Neural progenitor cell (in vitro differentiated cells): ENCODE measurements at regions not wholly inside any gene's neighbourhood (a gene's known extent, or its start where the extent isn't known, plus 50 kb on each side); places are given as distances from the start of the nearest gene placed in this dataset.
A peak's percentile ranks its signal among the peaks of the same experiment; 100 is the strongest.

Experiments
- DNase-seq: peaks from one replicate; pipeline ENCODE4 v3.0.0-alpha.2; 2016; ENCODE audit warnings: low spot score
- H2AFZ ChIP-seq: fragments of 200-600 bp; sonication (generic); replicated peaks from 2 replicates; pipeline ENCODE4 v1.6.1; 2016; ENCODE audit warnings: antibody characterized with exemption
- H3F3A ChIP-seq: fragments of 200-600 bp; sonication (generic); 2 replicates; pipeline ENCODE4 v1.6.1; 2016; ENCODE audit warnings: antibody characterized with exemption, low read depth
- H3K27ac ChIP-seq: fragments of 200-600 bp; sonication (generic); 2 replicates; pipeline ENCODE4 v1.5.1; 2016; ENCODE audit warnings: mild to moderate bottlenecking
- H3K27me3 ChIP-seq: fragments of 200-600 bp; sonication (generic); 2 replicates; pipeline ENCODE4 v1.6.1; 2016; ENCODE audit warnings: mild to moderate bottlenecking, moderate library complexity
- H3K36me3 ChIP-seq: fragments of 200-600 bp; sonication (generic); 2 replicates; pipeline ENCODE4 v1.5.1; 2016
- H3K4me1 ChIP-seq: fragments of 200-600 bp; sonication (generic); 2 replicates; pipeline ENCODE4 v1.6.1; 2016; ENCODE audit warnings: mixed run types
- H3K4me2 ChIP-seq: fragments of 200-600 bp; sonication (generic); 2 replicates; pipeline ENCODE4 v1.6.1; 2016
- H3K4me3 ChIP-seq: fragments of 200-600 bp; sonication (generic); 2 replicates; pipeline ENCODE4 v1.5.1; 2016
- H3K79me2 ChIP-seq: fragments of 200-600 bp; sonication (generic); 2 replicates; pipeline ENCODE4 v1.6.1; 2016; ENCODE audit warnings: low read depth
- H3K9ac ChIP-seq: fragments of 200-600 bp; sonication (generic); 2 replicates; pipeline ENCODE4 v1.6.1; 2016
- H3K9me3 ChIP-seq: fragments of 200-600 bp; sonication (generic); 2 replicates; pipeline ENCODE4 v1.5.1; 2016; ENCODE audit warnings: low read depth
- H4K20me1 ChIP-seq: fragments of 200-600 bp; sonication (generic); 2 replicates; pipeline ENCODE4 v1.6.1; 2016; ENCODE audit warnings: low read depth
- H3K27ac Mint-ChIP-seq: 3 replicates; pipeline ENCODE4 v1.8.0; 2021; ENCODE audit warnings: mixed read lengths
- H3K27me3 Mint-ChIP-seq: 2 replicates; pipeline ENCODE4 v1.8.0; 2022; ENCODE audit warnings: low read depth, mild to moderate bottlenecking, inconsistent platforms, moderate library complexity, mixed read lengths; ENCODE audit not compliant: insufficient read depth
- H3K36me3 Mint-ChIP-seq: 3 replicates; pipeline ENCODE4 v1.8.0; 2021; ENCODE audit warnings: mixed read lengths
- H3K4me1 Mint-ChIP-seq: 3 replicates; pipeline ENCODE4 v1.8.0; 2021; ENCODE audit warnings: mixed read lengths
- H3K4me3 Mint-ChIP-seq: 3 replicates; pipeline ENCODE4 v1.8.0; 2021; ENCODE audit warnings: mild to moderate bottlenecking, moderate library complexity, mixed read lengths
- H3K9me3 Mint-ChIP-seq: 3 replicates; pipeline ENCODE4 v1.8.0; 2020; ENCODE audit warnings: mixed read lengths
- CTCF ChIP-seq: fragments of 200-600 bp; sonication (generic); IDR thresholded peaks from 2 replicates; pipeline ENCODE4 v1.5.1; 2017; ENCODE audit warnings: antibody characterized with exemption, mild to moderate bottlenecking
- EZH2 ChIP-seq: fragments of 200-600 bp; sonication (generic); IDR thresholded peaks from 2 replicates; pipeline ENCODE4 v1.6.1; 2017; ENCODE audit warnings: antibody characterized with exemption, mild to moderate bottlenecking, moderate library complexity
- EZH2phosphoT487 ChIP-seq: fragments of 200-600 bp; sonication (generic); IDR thresholded peaks from 2 replicates; pipeline ENCODE4 v1.6.1; 2017; ENCODE audit warnings: antibody characterized with exemption

GRCh38 chr15:79540551-79540950, 108.4 kb downstream of the MINAR1 start:
- H4K20me1 ChIP-seq: no peaks in the 10 kb centered on the region
- H3K79me2 ChIP-seq: no peaks in the 10 kb centered on the region
- Mint-ChIP-seq H3K36me3 (no peaks in the 10 kb centered on the region), H3K27me3 (peaks cover 2% of the 10 kb centered on the region), H3K27ac (no peak overlapping the region), H3K4me3 (no peak overlapping the region), H3K4me1 (no peaks in the 10 kb centered on the region), H3K9me3 (no peaks in the 10 kb centered on the region)
- H3K9me3 ChIP-seq: no peaks in the 10 kb centered on the region
- H3K27me3 ChIP-seq: no peaks in the 10 kb centered on the region
- no peak for DNase-seq
- H3K4me1 ChIP-seq: no peaks in the 10 kb centered on the region
- TF ChIP-seq CTCF (peak; percentile 38), EZH2phosphoT487 (no peak)
- H3K9ac ChIP-seq: no peak overlapping the region
- no peaks in the 10 kb centered on the region for H3F3A ChIP-seq
- H3K27ac ChIP-seq: no peak overlapping the region
- no peaks in the 10 kb centered on the region for H3K36me3 ChIP-seq
- H3K4me2 ChIP-seq: no peak overlapping the region
- H3K4me3 ChIP-seq: no peak overlapping the region
- no peak overlapping the region for H2AFZ ChIP-seq

GRCh38 chr15:79541196-79541595, 109.1 kb downstream of the MINAR1 start:
- Mint-ChIP-seq H3K36me3 (no peaks in the 10 kb centered on the region), H3K4me1 (no peaks in the 10 kb centered on the region), H3K27ac (no peak overlapping the region), H3K27me3 (peaks cover 2% of the 10 kb centered on the region), H3K4me3 (no peak overlapping the region), H3K9me3 (no peaks in the 10 kb centered on the region)
- Histone ChIP-seq H3K9me3 (no peaks in the 10 kb centered on the region), H2AFZ (no peak overlapping the region), H3K4me3 (no peak overlapping the region), H3F3A (no peaks in the 10 kb centered on the region), H4K20me1 (no peaks in the 10 kb centered on the region), H3K27me3 (no peaks in the 10 kb centered on the region), H3K79me2 (no peaks in the 10 kb centered on the region), H3K36me3 (no peaks in the 10 kb centered on the region), H3K4me1 (no peaks in the 10 kb centered on the region), H3K27ac (no peak overlapping the region), H3K4me2 (no peak overlapping the region), H3K9ac (no peak overlapping the region)
- DNase-seq: no peak
- TF ChIP-seq CTCF (no peak), EZH2 (no peak), EZH2phosphoT487 (no peak)

- TF ChIP-seq EZH2phosphoT487 (no peak), CTCF (no peak), EZH2 (no peak)
- Mint-ChIP-seq H3K9me3 (no peaks in the 10 kb centered on the region), H3K36me3 (no peaks in the 10 kb centered on the region), H3K27me3 (no peaks in the 10 kb centered on the region), H3K27ac (no peak overlapping the region), H3K4me1 (no peaks in the 10 kb centered on the region), H3K4me3 (no peak overlapping the region)
- no peak overlapping the region for H2AFZ ChIP-seq
- no peak overlapping the region for H3K9ac ChIP-seq
- H3K4me3 ChIP-seq: no peak overlapping the region
- no peaks in the 10 kb centered on the region for H3K4me1 ChIP-seq
- no peaks in the 10 kb centered on the region for H3K9me3 ChIP-seq
- H3K27ac ChIP-seq: no peak overlapping the region
- H3F3A ChIP-seq: no peaks in the 10 kb centered on the region
- H3K79me2 ChIP-seq: no peaks in the 10 kb centered on the region
- H4K20me1 ChIP-seq: no peaks in the 10 kb centered on the region
- DNase-seq: no peak
- no peaks in the 10 kb centered on the region for H3K27me3 ChIP-seq
- no peak overlapping the region for H3K4me2 ChIP-seq
- no peaks in the 10 kb centered on the region for H3K36me3 ChIP-seq
These were observed 111.0 kb downstream of the MINAR1 start for GRCh38 chr15:79543097-79543496.

GRCh38 chr15:79549196-79549595, 117.1 kb downstream of the MINAR1 start:
- no peaks in the 10 kb centered on the region for H3K36me3 Mint-ChIP-seq
- Histone ChIP-seq H2AFZ (no peak overlapping the region), H3K9ac (no peak overlapping the region), H3K27ac (no peak overlapping the region), H3K36me3 (no peaks in the 10 kb centered on the region), H3K4me2 (no peak overlapping the region), H3K9me3 (no peaks in the 10 kb centered on the region), H4K20me1 (no peaks in the 10 kb centered on the region), H3K27me3 (no peaks in the 10 kb centered on the region), H3K4me3 (no peak overlapping the region), H3K79me2 (no peaks in the 10 kb centered on the region), H3K4me1 (no peaks in the 10 kb centered on the region), H3F3A (no peaks in the 10 kb centered on the region)
- no peaks in the 10 kb centered on the region for H3K9me3 Mint-ChIP-seq
- H3K27ac Mint-ChIP-seq: no peak overlapping the region
- DNase-seq: no peak
- TF ChIP-seq CTCF: no peak
- no peak for TF ChIP-seq EZH2phosphoT487
- TF ChIP-seq EZH2: no peak
- no peaks in the 10 kb centered on the region for H3K4me1 Mint-ChIP-seq
- H3K27me3 Mint-ChIP-seq: peaks cover 2% of the 10 kb centered on the region
- no peak overlapping the region for H3K4me3 Mint-ChIP-seq
